ENCODE measurements at regions not wholly inside any gene's neighbourhood (a gene's known extent, or its start where the extent isn't known, plus 50 kb on each side); places are given as distances from the start of the nearest gene placed in this dataset.
A peak's percentile ranks its signal among the peaks of the same experiment; 100 is the strongest.

GRCh38 chr3:102682741-102683140, 247.9 kb downstream of the ZPLD1 start:
- H3K27ac ChIP-seq (ENCODE audit: low read depth in 2 of 2, low read length in 2 of 2), result no peak overlapping the region
- no peak for TF ChIP-seq CTCF (IDR thresholded peaks at IDR 0.05; ENCODE audit: borderline replicate concordance, extremely low read depth, insufficient read depth)
- no peaks in the 10 kb centered on the region for H3K9me3 ChIP-seq (ENCODE audit: control insufficient read depth in 2 of 3, insufficient read depth in 1 of 3, low read length in 3 of 3)
- intact Hi-C loops (cut with DNase I), result no loop called here
- H3K4me1 ChIP-seq (ENCODE audit: control insufficient read depth in 2 of 3, insufficient read depth in 2 of 3, low read depth in 1 of 3, low read length in 3 of 3), result no peaks in the 10 kb centered on the region
- H3K9ac ChIP-seq (ENCODE audit: low read length in 3 of 3), result no peak overlapping the region
- no peak overlapping the region for H3K4me3 ChIP-seq (ENCODE audit: low read length in 3 of 3)
- H3K27me3 ChIP-seq (ENCODE audit: control insufficient read depth, insufficient read depth, low read length), result no peaks in the 10 kb centered on the region
- FAIRE-seq, result no peak
- DNase-seq, result peak in 3 of 5 donors; percentile 45 to 91 (median 87)
- H3K36me3 ChIP-seq (ENCODE audit: control insufficient read depth in 2 of 3, insufficient read depth in 3 of 3, low read length in 3 of 3), result no peaks in the 10 kb centered on the region

GRCh38 chr3:102686792-102687191, 252.0 kb downstream of the ZPLD1 start:
- no peaks in the 10 kb centered on the region for H3K27me3 ChIP-seq (ENCODE audit: control insufficient read depth, insufficient read depth, low read length)
- no peak overlapping the region for H3K4me3 ChIP-seq (ENCODE audit: low read length in 3 of 3)
- H3K36me3 ChIP-seq (ENCODE audit: control insufficient read depth in 2 of 3, insufficient read depth in 3 of 3, low read length in 3 of 3), result no peaks in the 10 kb centered on the region
- DNase-seq (no peak), FAIRE-seq (no peak)
- H3K4me1 ChIP-seq (ENCODE audit: control insufficient read depth in 2 of 3, insufficient read depth in 2 of 3, low read depth in 1 of 3, low read length in 3 of 3), result no peaks in the 10 kb centered on the region
- no peaks in the 10 kb centered on the region for H3K9me3 ChIP-seq (ENCODE audit: control insufficient read depth in 2 of 3, insufficient read depth in 1 of 3, low read length in 3 of 3)
- no peak for TF ChIP-seq CTCF (IDR thresholded peaks at IDR 0.05; ENCODE audit: borderline replicate concordance, extremely low read depth, insufficient read depth)
- intact Hi-C loops (cut with DNase I), result no loop called here
- H3K27ac ChIP-seq (ENCODE audit: low read depth in 2 of 2, low read length in 2 of 2), result no peak overlapping the region
- no peak overlapping the region for H3K9ac ChIP-seq (ENCODE audit: low read length in 3 of 3)

GRCh38 chr3:102687851-102688555, 253.2 kb downstream of the ZPLD1 start:
- H3K36me3 ChIP-seq (ENCODE audit: control insufficient read depth in 2 of 3, insufficient read depth in 3 of 3, low read length in 3 of 3), result no peaks in the 10 kb centered on the region
- no peaks in the 10 kb centered on the region for H3K4me1 ChIP-seq (ENCODE audit: control insufficient read depth in 2 of 3, insufficient read depth in 2 of 3, low read depth in 1 of 3, low read length in 3 of 3)
- no peaks in the 10 kb centered on the region for H3K27me3 ChIP-seq (ENCODE audit: control insufficient read depth, insufficient read depth, low read length)
- no peak overlapping the region for H3K27ac ChIP-seq (ENCODE audit: low read depth in 2 of 2, low read length in 2 of 2)
- no peak overlapping the region for H3K9ac ChIP-seq (ENCODE audit: low read length in 3 of 3)
- TF ChIP-seq CTCF (IDR thresholded peaks at IDR 0.05; ENCODE audit: borderline replicate concordance, extremely low read depth, insufficient read depth), result no peak
- no peak for DNase-seq
- intact Hi-C loops (cut with DNase I), result no loop called here
- H3K9me3 ChIP-seq (ENCODE audit: control insufficient read depth in 2 of 3, insufficient read depth in 1 of 3, low read length in 3 of 3), result no peaks in the 10 kb centered on the region
- no peak overlapping the region for H3K4me3 ChIP-seq (ENCODE audit: low read length in 3 of 3)
- no peak for FAIRE-seq

- H3K36me3 ChIP-seq (ENCODE audit: control insufficient read depth in 2 of 3, insufficient read depth in 3 of 3, low read length in 3 of 3), result no peaks in the 10 kb centered on the region
- no peak for TF ChIP-seq CTCF (IDR thresholded peaks at IDR 0.05; ENCODE audit: borderline replicate concordance, extremely low read depth, insufficient read depth)
- no peaks in the 10 kb centered on the region for H3K9me3 ChIP-seq (ENCODE audit: control insufficient read depth in 2 of 3, insufficient read depth in 1 of 3, low read length in 3 of 3)
- H3K4me1 ChIP-seq (ENCODE audit: control insufficient read depth in 2 of 3, insufficient read depth in 2 of 3, low read depth in 1 of 3, low read length in 3 of 3), result no peaks in the 10 kb centered on the region
- H3K27ac ChIP-seq (ENCODE audit: low read depth in 2 of 2, low read length in 2 of 2), result no peak overlapping the region
- no peaks in the 10 kb centered on the region for H3K27me3 ChIP-seq (ENCODE audit: control insufficient read depth, insufficient read depth, low read length)
- intact Hi-C loops (cut with DNase I), result no loop called here
- no peak for DNase-seq
- H3K4me3 ChIP-seq (ENCODE audit: low read length in 3 of 3), result no peak overlapping the region
- no peak for FAIRE-seq
- H3K9ac ChIP-seq (ENCODE audit: low read length in 3 of 3), result no peak overlapping the region
Observed at GRCh38 chr3:102688556-102688930, 253.7 kb downstream of the ZPLD1 start.
